H9 (cell line): ENCODE measurements at regions not wholly inside any gene's neighbourhood (a gene's known extent, or its start where the extent isn't known, plus 50 kb on each side); places are given as distances from the start of the nearest gene placed in this dataset.

Source experiments
- DNase-seq: peaks from one replicate; pipeline ENCODE4 v3.0.0-alpha.2; 2017
- H2AFZ ChIP-seq: one replicate; pipeline ENCODE4 v1.6.1; 2013; ENCODE audit warnings: mild to moderate bottlenecking, low read length, control low read depth, moderate library complexity
- H2AK5ac ChIP-seq: 2 replicates; pipeline ENCODE4 v1.6.1; 2013; ENCODE audit warnings: low read length, control low read depth, mixed read lengths; ENCODE audit not compliant: insufficient read length
- H2BK120ac ChIP-seq: one replicate; pipeline ENCODE4 v1.6.1; 2013; ENCODE audit warnings: low read depth, mild to moderate bottlenecking, low read length, control low read depth, inconsistent platforms; ENCODE audit not compliant: poor library complexity, severe bottlenecking
- H2BK12ac ChIP-seq: 2 replicates; pipeline ENCODE4 v1.6.1; 2013; ENCODE audit warnings: low read length, control low read depth, mixed read lengths, low read depth; ENCODE audit not compliant: insufficient read length
- H2BK15ac ChIP-seq: 2 replicates; pipeline ENCODE4 v1.6.1; 2013; ENCODE audit warnings: low read depth, low read length, control low read depth
- H2BK20ac ChIP-seq: one replicate; pipeline ENCODE4 v1.6.1; 2013; ENCODE audit warnings: low read depth, mild to moderate bottlenecking, low read length, control low read depth, inconsistent platforms; ENCODE audit not compliant: poor library complexity, severe bottlenecking
- H2BK5ac ChIP-seq: 2 replicates; pipeline ENCODE4 v1.6.1; 2013; ENCODE audit warnings: low read length, control low read depth, mixed read lengths; ENCODE audit not compliant: insufficient read length
- H3K14ac ChIP-seq: 2 replicates; pipeline ENCODE4 v1.6.1; 2013; ENCODE audit warnings: low read length, control low read depth; ENCODE audit not compliant: insufficient read depth
- H3K18ac ChIP-seq: 2 replicates; pipeline ENCODE4 v1.6.1; 2013; ENCODE audit warnings: low read depth, mild to moderate bottlenecking, mixed read lengths, low read length, control low read depth; ENCODE audit not compliant: insufficient read length
- H3K23ac ChIP-seq: 2 replicates; pipeline ENCODE4 v1.6.1; 2013; ENCODE audit warnings: low read length, control low read depth, mixed read lengths, low read depth; ENCODE audit not compliant: insufficient read length
- H3K23me2 ChIP-seq: 2 replicates; pipeline ENCODE4 v1.6.1; 2013; ENCODE audit warnings: low read depth, mild to moderate bottlenecking, mixed read lengths, low read length, control low read depth; ENCODE audit not compliant: insufficient read length, poor library complexity, severe bottlenecking
- H3K27ac ChIP-seq: 2 replicates; pipeline ENCODE4 v1.5.1; 2013; ENCODE audit warnings: low read length, control low read depth, mixed read lengths, low read depth; ENCODE audit not compliant: insufficient read length
- H3K27me3 ChIP-seq: 2 replicates; pipeline ENCODE4 v1.6.1; 2013; ENCODE audit warnings: low read length, control low read depth, inconsistent platforms; ENCODE audit not compliant: insufficient read depth
- H3K4ac ChIP-seq: 2 replicates; pipeline ENCODE4 v1.6.1; 2013; ENCODE audit warnings: low read depth, mild to moderate bottlenecking, control low read depth, inconsistent platforms, low read length, moderate library complexity
- H3K4me1 ChIP-seq: 2 replicates; pipeline ENCODE4 v1.6.1; 2013; ENCODE audit warnings: low read length, control low read depth, inconsistent platforms; ENCODE audit not compliant: insufficient read depth
- H3K4me2 ChIP-seq: 2 replicates; pipeline ENCODE4 v1.6.1; 2013; ENCODE audit warnings: low read length, control low read depth, mixed read lengths; ENCODE audit not compliant: insufficient read length, insufficient read depth
- H3K56ac ChIP-seq: 2 replicates; pipeline ENCODE4 v1.6.1; 2013; ENCODE audit warnings: low read depth, mild to moderate bottlenecking, mixed read lengths, low read length, control low read depth; ENCODE audit not compliant: insufficient read length
- H3K79me1 ChIP-seq: 2 replicates; pipeline ENCODE4 v1.6.1; 2013; ENCODE audit warnings: low read depth, mild to moderate bottlenecking, moderate library complexity, low read length, control low read depth, inconsistent platforms; ENCODE audit not compliant: insufficient read depth, poor library complexity, severe bottlenecking
- H3K79me2 ChIP-seq: 2 replicates; pipeline ENCODE4 v1.6.1; 2013; ENCODE audit warnings: low read length, control low read depth, inconsistent platforms; ENCODE audit not compliant: insufficient read depth
- H3K9ac ChIP-seq: 2 replicates; pipeline ENCODE4 v1.6.1; 2013; ENCODE audit warnings: low read length, control low read depth, mixed read lengths; ENCODE audit not compliant: insufficient read length; ENCODE audit errors: extremely low read depth
- H3K9me3 ChIP-seq: one replicate; pipeline ENCODE4 v1.6.1; 2013; ENCODE audit warnings: low read depth, low read length, inconsistent platforms; ENCODE audit not compliant: control insufficient read depth
- H3T11ph ChIP-seq: one replicate; pipeline ENCODE4 v1.6.1; 2013; ENCODE audit warnings: mild to moderate bottlenecking, low read length, control low read depth, inconsistent platforms
- H4K20me1 ChIP-seq: one replicate; pipeline ENCODE4 v1.6.1; 2013; ENCODE audit not compliant: control insufficient read depth, insufficient read length, insufficient read depth
- H4K5ac ChIP-seq: 2 replicates; pipeline ENCODE4 v1.6.1; 2013; ENCODE audit warnings: low read depth, mild to moderate bottlenecking, mixed read lengths, low read length, control low read depth; ENCODE audit not compliant: insufficient read length
- H4K8ac ChIP-seq: replicated peaks from 2 replicates; pipeline ENCODE4 v1.6.1; 2013; ENCODE audit warnings: low read length, control low read depth, mixed read lengths, low read depth; ENCODE audit not compliant: insufficient read length
- H4K91ac ChIP-seq: 2 replicates; pipeline ENCODE4 v1.6.1; 2013; ENCODE audit warnings: low read depth, mild to moderate bottlenecking, moderate library complexity, mixed read lengths, low read length, control low read depth; ENCODE audit not compliant: insufficient read length
- H3K27ac Mint-ChIP-seq, 3 experiments: 2 replicates in 2 of 3; 3 replicates in 1 of 3; pipeline ENCODE4 v1.8.0; 2020 to 2021; ENCODE audit warnings: mixed read lengths in 3 of 3, mild to moderate bottlenecking in 1 of 3, moderate library complexity in 1 of 3
- H3K27me3 Mint-ChIP-seq: 2 replicates; pipeline ENCODE4 v1.8.0; 2021; ENCODE audit warnings: low read depth, mild to moderate bottlenecking, moderate library complexity, mixed read lengths
- H3K36me3 Mint-ChIP-seq, 3 experiments: 2 replicates in 2 of 3; 3 replicates in 1 of 3; pipeline ENCODE4 v1.8.0; 2020 to 2021; ENCODE audit warnings: low read depth in 3 of 3, mixed read lengths in 3 of 3; ENCODE audit not compliant: insufficient read depth in 1 of 3
- H3K4me1 Mint-ChIP-seq, 2 experiments: 2 replicates each; pipeline ENCODE4 v1.8.0; 2020; ENCODE audit warnings: mixed read lengths in 2 of 2
- H3K4me3 Mint-ChIP-seq, 2 experiments: 2 replicates in 1 of 2; 3 replicates in 1 of 2; pipeline ENCODE4 v1.8.0; 2020 to 2021; ENCODE audit warnings: mild to moderate bottlenecking in 2 of 2, mixed read lengths in 2 of 2, moderate library complexity in 1 of 2
- H3K9me3 Mint-ChIP-seq, 2 experiments: 2 replicates in 1 of 2; 3 replicates in 1 of 2; pipeline ENCODE4 v1.8.0; 2020; ENCODE audit warnings: mild to moderate bottlenecking in 2 of 2, mixed read lengths in 2 of 2, moderate library complexity in 1 of 2
- WGBS: extraction: QIAGEN DNeasy Blood & Tissue Kit; methylation state at CpG from one replicate; pipeline ENCODE4 v1.1.7; 2013; ENCODE audit warnings: missing lambda C conversion rate, low lambda C conversion rate, mixed read lengths; ENCODE audit not compliant: insufficient read length; ENCODE audit errors: extremely low coverage; 5-methylcytosine and 5-hydroxymethylcytosine counted together
- TF ChIP-seq, protein P1 (sequence below): fragments of 200-600 bp; sonication (generic); conservative IDR thresholded peaks from 3 replicates; pipeline ENCODE4 v1.8.0; 2021; ENCODE audit warnings: antibody characterized with exemption, mild to moderate bottlenecking

DNA sequence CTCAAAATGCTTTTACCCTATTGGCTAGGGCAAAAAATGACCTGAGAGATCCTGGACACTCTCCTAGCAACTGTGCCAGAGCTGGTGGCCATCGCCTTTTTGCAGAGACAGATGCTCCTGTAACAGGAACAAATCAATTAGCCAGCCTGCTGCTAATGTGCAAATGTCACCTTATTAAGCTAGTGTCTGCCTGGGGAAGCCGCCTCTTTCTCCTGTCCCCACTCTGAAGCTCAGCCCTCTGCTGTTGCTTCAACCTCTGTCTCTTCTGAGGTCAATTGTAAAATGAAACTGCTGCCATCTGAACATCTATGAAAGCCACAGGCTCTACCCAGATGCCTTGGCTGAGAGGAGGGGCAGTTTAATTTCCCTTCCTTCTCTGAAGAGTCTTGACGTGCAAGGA, 85.5 kb upstream of the CACNA1E start:
- Histone ChIP-seq H2AK5ac (no peak overlapping the region), H3K27ac (no peak overlapping the region), H3T11ph (no peak overlapping the region), H3K4ac (no peak overlapping the region), H3K4me2 (no peak overlapping the region), H2BK120ac (no peak overlapping the region), H3K56ac (no peak overlapping the region), H2AFZ (no peak overlapping the region), H4K8ac (no peak overlapping the region), H3K23ac (no peak overlapping the region), H2BK20ac (no peak overlapping the region), H3K79me1 (no peaks in the 10 kb centered on the region), H2BK12ac (no peak overlapping the region), H3K79me2 (no peaks in the 10 kb centered on the region), H3K23me2 (no peaks in the 10 kb centered on the region), H4K20me1 (no peaks in the 10 kb centered on the region), H4K91ac (no peak overlapping the region), H4K5ac (no peak overlapping the region), H3K14ac (no peak overlapping the region), H3K9me3 (no peaks in the 10 kb centered on the region), H3K4me1 (no peaks in the 10 kb centered on the region), H3K18ac (no peak overlapping the region), H2BK15ac (no peak overlapping the region), H2BK5ac (no peak overlapping the region), H3K27me3 (no peaks in the 10 kb centered on the region), H3K9ac (no peak overlapping the region)
- Mint-ChIP-seq H3K36me3 (no peaks in the 10 kb centered on the region), H3K27me3 (no peaks in the 10 kb centered on the region; the same call in 1 of the 2 replicates), H3K27ac (no peak overlapping the region), H3K4me3 (no peak overlapping the region), H3K4me1 (no peaks in the 10 kb centered on the region; a peak in 1 of 4 replicates), H3K9me3 (no peaks in the 10 kb centered on the region)
- WGBS, result no CpG with 5 or more reads among the region's 3 CpGs
- TF ChIP-seq, protein P1, sequence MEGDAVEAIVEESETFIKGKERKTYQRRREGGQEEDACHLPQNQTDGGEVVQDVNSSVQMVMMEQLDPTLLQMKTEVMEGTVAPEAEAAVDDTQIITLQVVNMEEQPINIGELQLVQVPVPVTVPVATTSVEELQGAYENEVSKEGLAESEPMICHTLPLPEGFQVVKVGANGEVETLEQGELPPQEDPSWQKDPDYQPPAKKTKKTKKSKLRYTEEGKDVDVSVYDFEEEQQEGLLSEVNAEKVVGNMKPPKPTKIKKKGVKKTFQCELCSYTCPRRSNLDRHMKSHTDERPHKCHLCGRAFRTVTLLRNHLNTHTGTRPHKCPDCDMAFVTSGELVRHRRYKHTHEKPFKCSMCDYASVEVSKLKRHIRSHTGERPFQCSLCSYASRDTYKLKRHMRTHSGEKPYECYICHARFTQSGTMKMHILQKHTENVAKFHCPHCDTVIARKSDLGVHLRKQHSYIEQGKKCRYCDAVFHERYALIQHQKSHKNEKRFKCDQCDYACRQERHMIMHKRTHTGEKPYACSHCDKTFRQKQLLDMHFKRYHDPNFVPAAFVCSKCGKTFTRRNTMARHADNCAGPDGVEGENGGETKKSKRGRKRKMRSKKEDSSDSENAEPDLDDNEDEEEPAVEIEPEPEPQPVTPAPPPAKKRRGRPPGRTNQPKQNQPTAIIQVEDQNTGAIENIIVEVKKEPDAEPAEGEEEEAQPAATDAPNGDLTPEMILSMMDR, result no peak
- DNase-seq, result no peak
